ENCODE measurements at regions not wholly inside any gene's neighbourhood (a gene's known extent, or its start where the extent isn't known, plus 50 kb on each side); places are given as distances from the start of the nearest gene placed in this dataset.

- Histone ChIP-seq H3K4me3 (ENCODE audit: low read depth, low read length) (no peak overlapping the region), H3K27ac (no peak overlapping the region), H3K36me3 (replicated peaks) (no peaks in the 10 kb centered on the region), H3K27me3 (replicated peaks) (no peaks in the 10 kb centered on the region)
- in situ Hi-C loops (cut with HindIII; ENCODE audit: low pct_ligation_motif_present, low sequenced_read_pairs), result no loop called here
- no peak for TF ChIP-seq CTCF (IDR thresholded peaks at IDR 0.05; ENCODE audit: low read depth, low read length, missing control alignments)
- DNase-seq, result no peak
Observed at GRCh38 chr11:29009426-29009825, 901.2 kb downstream of the METTL15 start.

- H3K36me3 ChIP-seq (replicated peaks), result no peaks in the 10 kb centered on the region
- DNase-seq, result no peak
- no peak overlapping the region for H3K4me3 ChIP-seq (ENCODE audit: low read depth, low read length)
- no peak for TF ChIP-seq CTCF (IDR thresholded peaks at IDR 0.05; ENCODE audit: low read depth, low read length, missing control alignments)
- in situ Hi-C loops (cut with HindIII; ENCODE audit: low pct_ligation_motif_present, low sequenced_read_pairs), result no loop called here
- no peak overlapping the region for H3K27ac ChIP-seq
- H3K27me3 ChIP-seq (replicated peaks), result no peaks in the 10 kb centered on the region
Observed at GRCh38 chr11:29008481-29008880, 900.3 kb downstream of the METTL15 start.

- H3K27me3 ChIP-seq (replicated peaks), result no peaks in the 10 kb centered on the region
- H3K4me3 ChIP-seq (ENCODE audit: low read depth, low read length), result no peak overlapping the region
- no peak for TF ChIP-seq CTCF (IDR thresholded peaks at IDR 0.05; ENCODE audit: low read depth, low read length, missing control alignments)
- in situ Hi-C loops (cut with HindIII; ENCODE audit: low pct_ligation_motif_present, low sequenced_read_pairs), result no loop called here
- DNase-seq, result no peak
- H3K27ac ChIP-seq, result no peak overlapping the region
- H3K36me3 ChIP-seq (replicated peaks), result no peaks in the 10 kb centered on the region
Observed at GRCh38 chr11:29006668-29007067, 898.5 kb downstream of the METTL15 start.

- no peaks in the 10 kb centered on the region for H3K27me3 ChIP-seq (replicated peaks)
- in situ Hi-C loops (cut with HindIII; ENCODE audit: low pct_ligation_motif_present, low sequenced_read_pairs), result no loop called here
- DNase-seq, result no peak
- H3K27ac ChIP-seq, result no peak overlapping the region
- no peak overlapping the region for H3K4me3 ChIP-seq (ENCODE audit: low read depth, low read length)
- H3K36me3 ChIP-seq (replicated peaks), result no peaks in the 10 kb centered on the region
- peak; percentile 12 for TF ChIP-seq CTCF (IDR thresholded peaks at IDR 0.05; ENCODE audit: low read depth, low read length, missing control alignments)
Observed at GRCh38 chr11:29005401-29005980, 897.3 kb downstream of the METTL15 start.

GRCh38 chr11:29002816-29003215 is 894.6 kb downstream of the METTL15 start:
- Histone ChIP-seq H3K36me3 (replicated peaks) (no peaks in the 10 kb centered on the region), H3K27ac (no peak overlapping the region), H3K27me3 (replicated peaks) (no peaks in the 10 kb centered on the region), H3K4me3 (ENCODE audit: low read depth, low read length) (no peak overlapping the region)
- no peak for DNase-seq
- in situ Hi-C loops (cut with HindIII; ENCODE audit: low pct_ligation_motif_present, low sequenced_read_pairs), result no loop called here
- TF ChIP-seq CTCF (IDR thresholded peaks at IDR 0.05; ENCODE audit: low read depth, low read length, missing control alignments), result no peak

GRCh38 chr11:28999620-29000019 is 891.4 kb downstream of the METTL15 start:
- H3K27ac ChIP-seq, result no peak overlapping the region
- H3K36me3 ChIP-seq (replicated peaks), result no peaks in the 10 kb centered on the region
- H3K4me3 ChIP-seq (ENCODE audit: low read depth, low read length), result no peak overlapping the region
- in situ Hi-C loops (cut with HindIII; ENCODE audit: low pct_ligation_motif_present, low sequenced_read_pairs), result no loop called here
- TF ChIP-seq CTCF (IDR thresholded peaks at IDR 0.05; ENCODE audit: low read depth, low read length, missing control alignments), result no peak
- H3K27me3 ChIP-seq (replicated peaks), result no peaks in the 10 kb centered on the region
- no peak for DNase-seq

All from brain microvascular endothelial cell (primary cell).